ENCODE measurements at regions not wholly inside any gene's neighbourhood (a gene's known extent, or its start where the extent isn't known, plus 50 kb on each side); places are given as distances from the start of the nearest gene placed in this dataset.

DNA sequence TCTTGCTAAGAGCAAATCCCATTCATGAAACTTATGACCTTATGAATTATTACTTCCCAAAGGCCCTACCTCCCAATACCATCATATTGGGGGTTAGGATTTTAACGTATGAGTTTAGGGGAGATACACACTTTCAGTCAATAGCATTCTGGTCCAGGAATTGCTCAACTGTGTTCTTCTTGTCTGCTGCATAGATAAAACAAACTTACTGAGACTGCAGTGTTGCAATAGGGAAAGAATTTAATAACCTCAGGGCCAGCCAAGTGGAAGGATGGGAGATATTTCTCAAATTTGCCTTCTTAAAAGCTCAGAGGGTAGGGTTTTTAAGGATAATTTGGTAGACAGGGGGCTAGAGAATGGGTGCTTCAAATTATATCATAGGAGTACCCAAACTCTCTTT is 625.8 kb downstream of the OTOL1 start:
- no peak overlapping the region for H3K4me3 ChIP-seq (ENCODE audit: low read depth, low read length)
- DNase-seq (ENCODE audit: low read depth): no peak
- TF ChIP-seq, protein P1, sequence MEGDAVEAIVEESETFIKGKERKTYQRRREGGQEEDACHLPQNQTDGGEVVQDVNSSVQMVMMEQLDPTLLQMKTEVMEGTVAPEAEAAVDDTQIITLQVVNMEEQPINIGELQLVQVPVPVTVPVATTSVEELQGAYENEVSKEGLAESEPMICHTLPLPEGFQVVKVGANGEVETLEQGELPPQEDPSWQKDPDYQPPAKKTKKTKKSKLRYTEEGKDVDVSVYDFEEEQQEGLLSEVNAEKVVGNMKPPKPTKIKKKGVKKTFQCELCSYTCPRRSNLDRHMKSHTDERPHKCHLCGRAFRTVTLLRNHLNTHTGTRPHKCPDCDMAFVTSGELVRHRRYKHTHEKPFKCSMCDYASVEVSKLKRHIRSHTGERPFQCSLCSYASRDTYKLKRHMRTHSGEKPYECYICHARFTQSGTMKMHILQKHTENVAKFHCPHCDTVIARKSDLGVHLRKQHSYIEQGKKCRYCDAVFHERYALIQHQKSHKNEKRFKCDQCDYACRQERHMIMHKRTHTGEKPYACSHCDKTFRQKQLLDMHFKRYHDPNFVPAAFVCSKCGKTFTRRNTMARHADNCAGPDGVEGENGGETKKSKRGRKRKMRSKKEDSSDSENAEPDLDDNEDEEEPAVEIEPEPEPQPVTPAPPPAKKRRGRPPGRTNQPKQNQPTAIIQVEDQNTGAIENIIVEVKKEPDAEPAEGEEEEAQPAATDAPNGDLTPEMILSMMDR (IDR thresholded peaks at IDR 0.05; ENCODE audit: control insufficient read depth, extremely low read depth, insufficient read depth): no peak

DNA sequence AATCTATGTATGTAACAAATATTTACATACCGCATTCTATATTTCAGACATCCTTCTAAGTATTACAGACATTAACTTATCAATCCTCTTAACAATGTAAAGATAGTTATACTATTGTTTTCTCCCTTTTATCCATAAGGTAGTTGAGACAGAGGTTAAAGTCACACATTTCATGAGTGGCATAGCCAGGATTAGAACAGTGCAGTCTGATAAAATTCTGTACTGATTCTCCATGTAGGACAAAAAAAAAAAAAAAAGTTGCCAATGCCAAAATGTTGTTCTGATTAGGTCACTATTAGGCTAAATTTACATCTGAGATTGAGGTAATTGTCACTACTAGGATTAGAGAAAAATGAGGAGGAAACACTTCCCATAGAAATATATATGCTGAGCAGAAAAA is 629.2 kb downstream of the OTOL1 start:
- no peak overlapping the region for H3K4me3 ChIP-seq (ENCODE audit: low read depth, low read length)
- no peak for DNase-seq (ENCODE audit: low read depth)
- TF ChIP-seq, protein P1 (IDR thresholded peaks at IDR 0.05; ENCODE audit: control insufficient read depth, extremely low read depth, insufficient read depth): no peak

DNA sequence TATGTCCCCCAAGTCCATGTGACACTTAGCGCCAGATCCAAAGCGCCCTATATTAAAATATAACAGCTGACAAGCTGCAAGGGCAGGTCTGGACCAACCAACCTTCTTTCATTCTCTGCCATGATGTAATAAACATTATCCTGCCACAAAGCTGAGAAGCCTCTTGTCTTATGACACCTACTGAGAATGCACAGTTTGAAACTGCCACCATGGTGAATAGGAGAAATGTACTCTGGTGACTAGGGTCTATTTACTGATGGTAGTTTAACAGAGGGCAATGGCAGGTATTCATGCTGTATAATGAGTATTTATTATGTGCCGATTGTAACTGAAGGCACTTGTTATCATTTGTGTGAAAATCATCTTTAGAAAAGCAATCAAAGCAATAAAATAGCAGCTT is 634.0 kb downstream of the OTOL1 start:
- no peak overlapping the region for H3K4me3 ChIP-seq (ENCODE audit: low read depth, low read length)
- no peak for DNase-seq (ENCODE audit: low read depth)
- TF ChIP-seq, protein P1 (IDR thresholded peaks at IDR 0.05; ENCODE audit: control insufficient read depth, extremely low read depth, insufficient read depth): no peak

DNA sequence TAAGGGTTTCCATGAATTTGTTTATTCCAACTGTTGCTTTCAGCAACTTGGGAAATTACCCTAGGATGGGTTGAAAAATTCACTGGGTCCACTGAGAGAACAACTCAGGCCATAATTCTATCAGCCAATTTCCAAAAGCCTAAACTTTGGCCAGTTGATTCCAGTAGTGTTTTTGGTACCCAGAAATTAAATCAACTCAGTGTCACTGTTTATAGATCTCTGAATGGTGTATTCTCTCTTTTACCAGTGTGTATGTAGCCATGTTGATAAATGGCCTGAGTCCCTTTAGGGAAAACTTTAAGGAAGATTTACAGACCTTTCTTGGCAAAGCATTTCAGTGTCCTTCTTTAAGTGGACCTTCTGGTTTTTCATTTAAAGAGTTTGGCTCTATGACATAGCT is 636.4 kb downstream of the OTOL1 start:
- TF ChIP-seq, protein P1 (IDR thresholded peaks at IDR 0.05; ENCODE audit: control insufficient read depth, extremely low read depth, insufficient read depth): no peak
- no peak overlapping the region for H3K4me3 ChIP-seq (ENCODE audit: low read depth, low read length)
- no peak for DNase-seq (ENCODE audit: low read depth)

DNA sequence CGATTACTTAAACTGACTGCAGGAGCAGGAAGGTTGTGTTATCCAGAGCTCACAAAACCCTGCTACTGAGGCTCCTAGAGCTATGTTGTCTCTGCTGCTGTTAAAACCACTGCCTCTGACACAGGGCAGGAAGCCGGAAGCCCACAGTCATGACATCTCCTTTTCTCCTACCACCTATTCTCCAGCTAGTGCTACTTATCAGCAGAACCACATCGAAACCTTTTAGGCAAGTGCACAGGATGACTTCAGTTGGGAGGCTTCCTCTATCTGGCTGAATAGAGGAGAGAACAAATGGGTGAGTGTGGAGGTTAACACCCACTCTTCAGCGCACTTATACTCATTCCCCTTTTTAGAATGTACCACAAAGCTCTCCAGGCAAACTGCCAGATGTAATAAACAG is 638.0 kb downstream of the OTOL1 start:
- no peak for DNase-seq (ENCODE audit: low read depth)
- no peak overlapping the region for H3K4me3 ChIP-seq (ENCODE audit: low read depth, low read length)
- TF ChIP-seq, protein P1 (IDR thresholded peaks at IDR 0.05; ENCODE audit: control insufficient read depth, extremely low read depth, insufficient read depth): no peak

DNA sequence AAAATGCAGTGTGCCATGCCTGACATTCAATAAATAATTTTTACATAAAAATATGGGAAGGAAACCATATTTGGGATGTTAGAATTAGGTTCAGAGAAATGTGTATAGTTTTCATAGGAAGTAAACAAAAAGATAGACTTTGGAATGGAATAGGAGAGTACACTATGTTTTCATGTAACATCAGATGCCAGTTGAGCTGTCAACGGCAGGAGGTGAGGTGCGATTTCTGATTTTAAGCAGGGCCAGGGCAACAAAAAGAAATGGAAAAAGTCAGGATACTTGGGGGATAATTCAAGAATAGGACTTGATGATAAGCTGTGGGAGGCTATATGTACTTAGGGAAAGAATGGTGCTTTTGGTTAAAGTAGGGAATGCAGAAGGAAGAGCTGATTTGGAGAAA is 639.5 kb downstream of the OTOL1 start:
- DNase-seq (ENCODE audit: low read depth): no peak
- TF ChIP-seq, protein P1 (IDR thresholded peaks at IDR 0.05; ENCODE audit: control insufficient read depth, extremely low read depth, insufficient read depth): no peak

DNA sequence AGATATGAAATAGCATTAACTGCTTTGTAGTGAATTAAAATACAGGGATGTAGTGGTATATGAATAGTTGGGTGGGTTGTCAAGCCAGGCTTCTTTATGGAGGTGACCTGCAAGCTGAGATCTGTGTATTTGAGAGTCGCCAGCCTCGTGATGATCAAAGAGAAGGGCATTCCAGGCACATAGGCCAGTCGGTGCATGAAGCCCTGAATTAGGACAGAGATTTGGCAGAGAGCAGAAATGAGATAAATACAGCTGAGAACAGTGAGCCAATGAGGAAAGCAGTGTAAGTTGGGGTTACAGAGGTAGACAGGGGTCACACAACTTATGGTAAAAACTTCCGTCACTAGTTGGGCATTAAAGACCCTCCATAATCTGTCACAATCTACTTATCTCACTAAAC is 641.9 kb downstream of the OTOL1 start:
- no peak for DNase-seq (ENCODE audit: low read depth)
- TF ChIP-seq, protein P1 (IDR thresholded peaks at IDR 0.05; ENCODE audit: control insufficient read depth, extremely low read depth, insufficient read depth): no peak
- no peak overlapping the region for H3K4me3 ChIP-seq (ENCODE audit: low read depth, low read length)

More for the DNA sequence above, 639.5 kb downstream of the OTOL1 start:
- no peak overlapping the region for H3K4me3 ChIP-seq (ENCODE audit: low read depth, low read length)

Measured in LNCaP clone FGC (cell line).